DOHH2 (cell line): ENCODE measurements at regions not wholly inside any gene's neighbourhood (a gene's known extent, or its start where the extent isn't known, plus 50 kb on each side); places are given as distances from the start of the nearest gene placed in this dataset.

ENCODE experiments used
- H3F3A ChIP-seq: fragments of 200-600 bp; sonication (generic), shearing (Covaris generic); 2 replicates; pipeline ENCODE4 v1.6.0; 2016; ENCODE audit warnings: antibody characterized with exemption, mild to moderate bottlenecking; ENCODE audit not compliant: control insufficient read depth, insufficient read depth
- H3K27ac ChIP-seq: fragments of 200-600 bp; sonication (generic); 2 replicates; pipeline ENCODE4 v1.5.1; 2014; ENCODE audit warnings: low read depth, mild to moderate bottlenecking, low read length, moderate library complexity
- H3K27me3 ChIP-seq: fragments of 200-600 bp; sonication (generic); 2 replicates; pipeline ENCODE4 v1.6.1; 2014; ENCODE audit warnings: mild to moderate bottlenecking, low read length, mixed read lengths; ENCODE audit not compliant: control insufficient read depth
- H3K36me3 ChIP-seq: fragments of 200-600 bp; sonication (generic); 2 replicates; pipeline ENCODE4 v1.6.1; 2014; ENCODE audit warnings: mild to moderate bottlenecking, low read length, moderate library complexity, mixed read lengths; ENCODE audit not compliant: control insufficient read depth
- H3K4me1 ChIP-seq: fragments of 200-600 bp; sonication (generic); 2 replicates; pipeline ENCODE4 v1.6.1; 2014; ENCODE audit warnings: mild to moderate bottlenecking, low read length, mixed read lengths; ENCODE audit not compliant: control insufficient read depth
- H3K4me2 ChIP-seq: fragments of 200-600 bp; sonication (generic); 2 replicates; pipeline ENCODE4 v1.6.0; 2014; ENCODE audit warnings: mild to moderate bottlenecking, low read length, moderate library complexity
- H3K4me3 ChIP-seq: fragments of 200-600 bp; sonication (generic); 2 replicates; pipeline ENCODE4 v1.5.1; 2014; ENCODE audit warnings: mild to moderate bottlenecking, low read length, mixed read lengths
- H3K79me2 ChIP-seq: fragments of 200-600 bp; sonication (generic); 2 replicates; pipeline ENCODE4 v1.6.1; 2014; ENCODE audit warnings: mild to moderate bottlenecking, low read length, mixed read lengths; ENCODE audit not compliant: control insufficient read depth
- H3K9me2 ChIP-seq: fragments of 200-600 bp; sonication (generic); replicated peaks from 2 replicates; pipeline ENCODE4 v1.6.1; 2014; ENCODE audit warnings: mild to moderate bottlenecking, low read length, mixed read lengths; ENCODE audit not compliant: control insufficient read depth
- H3K9me3 ChIP-seq: fragments of 200-600 bp; sonication (generic); 2 replicates; pipeline ENCODE4 v1.6.1; 2014; ENCODE audit warnings: antibody characterized with exemption, low read length, mixed read lengths; ENCODE audit not compliant: control insufficient read depth, insufficient read depth
- H4K20me1 ChIP-seq: fragments of 200-600 bp; sonication (generic); 2 replicates; pipeline ENCODE4 v1.6.0; 2014; ENCODE audit warnings: low read depth, mild to moderate bottlenecking, antibody characterized with exemption, low read length, moderate library complexity; ENCODE audit not compliant: control insufficient read depth, insufficient read depth
- CTCF ChIP-seq: fragments of 200-600 bp; sonication (generic); IDR thresholded peaks from one replicate; pipeline ENCODE4 v1.5.1; 2014; ENCODE audit warnings: antibody characterized with exemption, mild to moderate bottlenecking, low read depth, low read length; ENCODE audit not compliant: poor library complexity, severe bottlenecking
- EZH2phosphoT487 ChIP-seq: fragments of 200-600 bp; sonication (generic); IDR thresholded peaks from 2 replicates; pipeline ENCODE4 v1.6.1; 2017; ENCODE audit warnings: borderline replicate concordance, mild to moderate bottlenecking, antibody characterized with exemption, low read length, moderate library complexity, mixed read lengths

- no peaks in the 10 kb centered on the region for H3K79me2 ChIP-seq
- H4K20me1 ChIP-seq = no peaks in the 10 kb centered on the region
- H3K36me3 ChIP-seq = no peaks in the 10 kb centered on the region
- H3K9me3 ChIP-seq = no peaks in the 10 kb centered on the region
- no peaks in the 10 kb centered on the region for H3K27me3 ChIP-seq
- H3K4me3 ChIP-seq = no peak overlapping the region
- H3K4me1 ChIP-seq = no peaks in the 10 kb centered on the region
- no peak overlapping the region for H3K4me2 ChIP-seq
- no peaks in the 10 kb centered on the region for H3F3A ChIP-seq
- TF ChIP-seq CTCF (no peak), EZH2phosphoT487 (no peak)
- no peaks in the 10 kb centered on the region for H3K9me2 ChIP-seq
- H3K27ac ChIP-seq = no peak overlapping the region
These were observed 101.6 kb downstream of the ARL5B start for GRCh38 chr10:18760836-18761235.

GRCh38 chr10:18767981-18768380, 108.8 kb downstream of the ARL5B start:
- H3K4me3 ChIP-seq = no peak overlapping the region
- H3K9me3 ChIP-seq = no peaks in the 10 kb centered on the region
- TF ChIP-seq EZH2phosphoT487 (no peak), CTCF (no peak)
- no peaks in the 10 kb centered on the region for H4K20me1 ChIP-seq
- H3K27ac ChIP-seq = no peak overlapping the region
- no peaks in the 10 kb centered on the region for H3K9me2 ChIP-seq
- H3K36me3 ChIP-seq = no peaks in the 10 kb centered on the region
- H3K79me2 ChIP-seq = no peaks in the 10 kb centered on the region
- no peaks in the 10 kb centered on the region for H3K4me1 ChIP-seq
- no peaks in the 10 kb centered on the region for H3K27me3 ChIP-seq
- no peaks in the 10 kb centered on the region for H3F3A ChIP-seq
- H3K4me2 ChIP-seq = no peak overlapping the region

GRCh38 chr10:18773180-18773579, 113.9 kb downstream of the ARL5B start:
- Histone ChIP-seq H3F3A (no peaks in the 10 kb centered on the region), H3K4me1 (no peaks in the 10 kb centered on the region), H3K27me3 (no peaks in the 10 kb centered on the region), H3K27ac (no peak overlapping the region), H3K36me3 (no peaks in the 10 kb centered on the region), H3K79me2 (no peaks in the 10 kb centered on the region), H4K20me1 (no peaks in the 10 kb centered on the region), H3K9me2 (no peaks in the 10 kb centered on the region), H3K9me3 (no peaks in the 10 kb centered on the region), H3K4me3 (no peak overlapping the region), H3K4me2 (no peak overlapping the region)
- TF ChIP-seq CTCF = no peak
- TF ChIP-seq EZH2phosphoT487 = no peak

GRCh38 chr10:18777258-18777657, 118.0 kb downstream of the ARL5B start:
- H3K79me2 ChIP-seq = no peaks in the 10 kb centered on the region
- H3K27me3 ChIP-seq = no peaks in the 10 kb centered on the region
- no peaks in the 10 kb centered on the region for H3F3A ChIP-seq
- TF ChIP-seq EZH2phosphoT487 (no peak), CTCF (no peak)
- no peak overlapping the region for H3K4me2 ChIP-seq
- H4K20me1 ChIP-seq = no peaks in the 10 kb centered on the region
- no peaks in the 10 kb centered on the region for H3K4me1 ChIP-seq
- H3K36me3 ChIP-seq = no peaks in the 10 kb centered on the region
- H3K27ac ChIP-seq = no peak overlapping the region
- no peaks in the 10 kb centered on the region for H3K9me2 ChIP-seq
- H3K9me3 ChIP-seq = no peaks in the 10 kb centered on the region
- H3K4me3 ChIP-seq = no peak overlapping the region
